ENCODE measurements at regions not wholly inside any gene's neighbourhood (a gene's known extent, or its start where the extent isn't known, plus 50 kb on each side); places are given as distances from the start of the nearest gene placed in this dataset.

GRCh38 chr20:17863577-17864292, 104.9 kb downstream of the SNX5 start (continued):
- no peak for TF ChIP-seq ATF5 (CRISPR knock-in tag; IDR thresholded peaks at IDR 0.05; ENCODE audit: low read depth)
- TF ChIP-seq ZFY (CRISPR knock-in tag; IDR thresholded peaks at IDR 0.05): peak; percentile 82
- TF ChIP-seq HMG20A (CRISPR knock-in tag; IDR thresholded peaks at IDR 0.05; ENCODE audit: borderline replicate concordance): peak; percentile 99
- TF ChIP-seq TFE3 (CRISPR knock-in tag; IDR thresholded peaks at IDR 0.05): peak; percentile 94
- TF ChIP-seq TCF7 (IDR thresholded peaks at IDR 0.05; ENCODE audit: low read depth): peak; percentile 88
- TF ChIP-seq ZNF367 (CRISPR knock-in tag; IDR thresholded peaks at IDR 0.05; ENCODE audit: borderline replicate concordance): no peak
- peak; percentile 73; the same call in 1 of the 2 replicates for TF ChIP-seq ZNF512 (CRISPR knock-in tag; IDR thresholded peaks at IDR 0.05)
- TF ChIP-seq IRX3 (CRISPR knock-in tag; IDR thresholded peaks at IDR 0.05; ENCODE audit: borderline replicate concordance, low read depth): peak; percentile 94
- peak; percentile 76; the same call in 1 of the 2 replicates for TF ChIP-seq KLF9 (CRISPR knock-in tag; IDR thresholded peaks at IDR 0.05; ENCODE audit: low read depth)
- peak; percentile 61; the same call in 1 of the 2 replicates for TF ChIP-seq ZNF121 (CRISPR knock-in tag; IDR thresholded peaks at IDR 0.05)
- TF ChIP-seq HDAC2 (CRISPR knock-in tag; IDR thresholded peaks at IDR 0.05): peak; percentile 100
- peak; percentile 88 for TF ChIP-seq DRAP1 (CRISPR knock-in tag; IDR thresholded peaks at IDR 0.05)
- TF ChIP-seq ZNF883 (CRISPR knock-in tag; IDR thresholded peaks at IDR 0.05; ENCODE audit: not compliant biosample characterization): peak; percentile 82
- no peak for TF ChIP-seq EZH2 (conservative IDR thresholded peaks at IDR 0.05; ENCODE audit: low read depth, low read length)
- TF ChIP-seq ZBTB2 (CRISPR knock-in tag; IDR thresholded peaks at IDR 0.05; ENCODE audit: low read depth): no peak; the same call in 1 of the 2 replicates
- TF ChIP-seq E2F5 (CRISPR knock-in tag; conservative IDR thresholded peaks at IDR 0.05): 0 out of 2 replicates have a peak, but pooled peaks have one; percentile 58
- no peak; the same call in 1 of the 2 replicates for TF ChIP-seq SMAD1 (CRISPR knock-in tag; IDR thresholded peaks at IDR 0.05; ENCODE audit: borderline replicate concordance, low read depth)
- TF ChIP-seq ZSCAN30 (CRISPR knock-in tag; IDR thresholded peaks at IDR 0.05): no peak
- TF ChIP-seq ZNF839 (CRISPR knock-in tag; IDR thresholded peaks at IDR 0.05; ENCODE audit: borderline replicate concordance): no peak; the same call in 1 of the 2 replicates
- no peak for TF ChIP-seq ZNF703 (CRISPR knock-in tag; IDR thresholded peaks at IDR 0.05; ENCODE audit: borderline replicate concordance)
- TF ChIP-seq CEBPB (IDR thresholded peaks at IDR 0.05; ENCODE audit: borderline replicate concordance, low read depth, low read length): peak; percentile 99
- TF ChIP-seq NR2C2 (CRISPR knock-in tag; IDR thresholded peaks at IDR 0.05; ENCODE audit: borderline replicate concordance): peak; percentile 94
- 0 out of 2 replicates have a peak, but pooled peaks have one; percentile 68 for TF ChIP-seq SIN3B (IDR thresholded peaks at IDR 0.05; ENCODE audit: low read length)
- TF ChIP-seq SP1 (IDR thresholded peaks at IDR 0.05): no peak
- peak; percentile 85 for TF ChIP-seq SP1 (CRISPR knock-in tag; IDR thresholded peaks at IDR 0.05)

All from HepG2 (cell line).